ENCODE measurements at regions not wholly inside any gene's neighbourhood (a gene's known extent, or its start where the extent isn't known, plus 50 kb on each side); places are given as distances from the start of the nearest gene placed in this dataset.

DNA sequence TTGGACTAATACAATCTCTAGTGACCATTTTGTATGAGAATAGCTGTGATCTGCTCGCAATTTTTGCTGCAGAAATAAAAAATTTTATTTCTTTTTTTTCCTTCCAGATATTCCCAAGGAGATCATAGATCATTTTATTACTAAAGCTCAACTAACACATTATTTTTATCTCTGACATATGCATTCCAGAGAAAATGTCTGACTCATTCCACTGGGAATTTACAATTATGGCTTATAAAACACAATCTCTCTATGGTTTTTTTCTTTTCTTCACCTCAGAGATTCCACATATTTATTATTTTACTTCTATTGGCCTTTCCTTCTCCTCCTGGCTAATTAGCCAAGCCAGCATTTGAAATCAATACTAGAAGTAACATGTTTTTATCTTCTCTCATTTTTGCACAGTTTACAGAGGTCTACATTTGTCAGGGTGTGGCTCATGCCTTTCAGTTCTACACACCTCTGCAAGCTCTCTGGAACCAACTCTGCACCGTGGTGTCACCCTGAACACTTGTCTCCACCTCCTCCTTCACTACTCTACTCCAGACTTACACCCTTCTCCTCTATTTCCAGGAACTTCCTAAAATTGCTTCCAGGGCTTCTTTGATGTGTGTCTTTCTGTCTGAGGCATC, 59.8 kb upstream of the GPM6A start:
- H3K9ac ChIP-seq (replicated peaks; ENCODE audit: extremely low read depth, insufficient read depth, low read length) = no peak overlapping the region
- no peak overlapping the region for H2AFZ ChIP-seq (ENCODE audit: low read depth, low read length)
- H3K9me3 ChIP-seq (replicated peaks; ENCODE audit: control insufficient read depth, insufficient read depth, low read length) = peaks cover 3% of the 10 kb centered on the region
- dilution Hi-C loops (cut with MboI; ENCODE audit: extremely low pct_ligation_motif_present, low sequenced_read_pairs) (no loop called here), intact Hi-C loops (cut with micrococcal nuclease) (no loop called here)
- DNase-seq (ENCODE audit: low read depth, low spot score) = no peak
- H3K4me2 ChIP-seq (ENCODE audit: insufficient read depth, low read length) = no peak overlapping the region
- no peak overlapping the region for H3K27ac ChIP-seq (ENCODE audit: insufficient read depth, low read depth, low read length)
- H3K27me3 ChIP-seq (ENCODE audit: control insufficient read depth in 2 of 2, insufficient read depth in 2 of 2, low read length in 2 of 2) = no peaks in the 10 kb centered on the region
- CTCF ChIA-PET = no interaction called here
- no TSS peak for BruUV-seq (replicated peaks)
- H3K9me1 ChIP-seq (replicated peaks; ENCODE audit: control insufficient read depth, extremely low read depth, insufficient read depth, low read length) = no peaks in the 10 kb centered on the region
- no peaks in the 10 kb centered on the region for H3K36me3 ChIP-seq (ENCODE audit: control insufficient read depth in 2 of 2, extremely low read depth in 1 of 2, insufficient read depth in 2 of 2, low read length in 2 of 2)
- TF ChIP-seq MYC (IDR thresholded peaks at IDR 0.05; ENCODE audit: low read depth, low read length) (no peak), POLR2AphosphoS5 (IDR thresholded peaks at IDR 0.05; ENCODE audit: insufficient read depth, low read depth, low read length) (no peak), FOS (IDR thresholded peaks at IDR 0.05; ENCODE audit: borderline replicate concordance, insufficient read depth, low read length) (no peak), GATA2 (IDR thresholded peaks at IDR 0.05; ENCODE audit: insufficient read depth, insufficient read length, low read depth, low read length) (no peak), POLR2A (IDR thresholded peaks at IDR 0.05; ENCODE audit: low read depth, low read length) (no peak), JUN (IDR thresholded peaks at IDR 0.05; ENCODE audit: borderline replicate concordance, insufficient read depth, insufficient read length, low read depth) (no peak), EZH2 (IDR thresholded peaks at IDR 0.05; ENCODE audit: borderline replicate concordance, low read depth, low read length, severe bottlenecking) (no peak)
- TF ChIP-seq, protein P1, sequence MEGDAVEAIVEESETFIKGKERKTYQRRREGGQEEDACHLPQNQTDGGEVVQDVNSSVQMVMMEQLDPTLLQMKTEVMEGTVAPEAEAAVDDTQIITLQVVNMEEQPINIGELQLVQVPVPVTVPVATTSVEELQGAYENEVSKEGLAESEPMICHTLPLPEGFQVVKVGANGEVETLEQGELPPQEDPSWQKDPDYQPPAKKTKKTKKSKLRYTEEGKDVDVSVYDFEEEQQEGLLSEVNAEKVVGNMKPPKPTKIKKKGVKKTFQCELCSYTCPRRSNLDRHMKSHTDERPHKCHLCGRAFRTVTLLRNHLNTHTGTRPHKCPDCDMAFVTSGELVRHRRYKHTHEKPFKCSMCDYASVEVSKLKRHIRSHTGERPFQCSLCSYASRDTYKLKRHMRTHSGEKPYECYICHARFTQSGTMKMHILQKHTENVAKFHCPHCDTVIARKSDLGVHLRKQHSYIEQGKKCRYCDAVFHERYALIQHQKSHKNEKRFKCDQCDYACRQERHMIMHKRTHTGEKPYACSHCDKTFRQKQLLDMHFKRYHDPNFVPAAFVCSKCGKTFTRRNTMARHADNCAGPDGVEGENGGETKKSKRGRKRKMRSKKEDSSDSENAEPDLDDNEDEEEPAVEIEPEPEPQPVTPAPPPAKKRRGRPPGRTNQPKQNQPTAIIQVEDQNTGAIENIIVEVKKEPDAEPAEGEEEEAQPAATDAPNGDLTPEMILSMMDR (IDR thresholded peaks at IDR 0.05; ENCODE audit: extremely low read depth in 1 of 2, insufficient read depth in 1 of 2, low read depth in 1 of 2, low read length in 2 of 2) = no peak
- TF ChIP-seq, protein P2, sequence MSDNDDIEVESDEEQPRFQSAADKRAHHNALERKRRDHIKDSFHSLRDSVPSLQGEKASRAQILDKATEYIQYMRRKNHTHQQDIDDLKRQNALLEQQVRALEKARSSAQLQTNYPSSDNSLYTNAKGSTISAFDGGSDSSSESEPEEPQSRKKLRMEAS (IDR thresholded peaks at IDR 0.05; ENCODE audit: insufficient read depth, insufficient read length) = no peak
- POLR2A ChIA-PET = no interaction called here
- H3K79me2 ChIP-seq (ENCODE audit: control insufficient read depth, insufficient read depth, low read length) = no peaks in the 10 kb centered on the region
- no peak for FAIRE-seq
- no peaks in the 10 kb centered on the region for H3K4me1 ChIP-seq (ENCODE audit: control insufficient read depth, extremely low read depth, insufficient read depth, low read length)
- no peak overlapping the region for H3K4me3 ChIP-seq (replicated peaks in 1 of 3; ENCODE audit: insufficient read depth in 1 of 3, low read depth in 1 of 3, low read length in 3 of 3)
- H4K20me1 ChIP-seq (replicated peaks; ENCODE audit: control insufficient read depth, extremely low read depth, insufficient read depth, low read length) = no peaks in the 10 kb centered on the region
